Osteoblast (primary cell): ENCODE measurements at regions not wholly inside any gene's neighbourhood (a gene's known extent, or its start where the extent isn't known, plus 50 kb on each side); places are given as distances from the start of the nearest gene placed in this dataset.

Experiments used
- DNase-seq: peaks from one replicate; pipeline ENCODE4 v3.0.0; 2011; ENCODE audit warnings: low spot score, mixed read lengths; ENCODE audit not compliant: insufficient read length; ENCODE audit errors: missing footprints
- H2AFZ ChIP-seq: 2 replicates; pipeline ENCODE4 v1.6.0; 2011; ENCODE audit warnings: mild to moderate bottlenecking, low read length
- H3K27ac ChIP-seq: 2 replicates; pipeline ENCODE4 v1.5.1; 2011; ENCODE audit warnings: mild to moderate bottlenecking, low read depth, low read length, moderate library complexity
- H3K27me3 ChIP-seq: 2 replicates; pipeline ENCODE4 v1.6.0; 2012; ENCODE audit warnings: mild to moderate bottlenecking, control low read depth, inconsistent platforms, low read length, moderate library complexity; ENCODE audit not compliant: insufficient read depth
- H3K36me3 ChIP-seq: 2 replicates; pipeline ENCODE4 v1.5.1; 2011; ENCODE audit warnings: mild to moderate bottlenecking, low read length, control low read depth, moderate library complexity; ENCODE audit not compliant: insufficient read depth
- H3K4me1 ChIP-seq: 2 replicates; pipeline ENCODE4 v1.5.1; 2011; ENCODE audit warnings: mild to moderate bottlenecking, low read length, control low read depth, moderate library complexity; ENCODE audit not compliant: insufficient read depth
- H3K4me2 ChIP-seq: 2 replicates; pipeline ENCODE4 v1.6.0; 2011; ENCODE audit warnings: mild to moderate bottlenecking, low read length; ENCODE audit not compliant: insufficient read depth
- H3K4me3 ChIP-seq: fragments of 200-600 bp; sonication (generic); 3 replicates; pipeline ENCODE4 v1.5.1; 2012; ENCODE audit warnings: mild to moderate bottlenecking, low read length, inconsistent platforms; ENCODE audit not compliant: insufficient read depth
- H3K79me2 ChIP-seq: 2 replicates; pipeline ENCODE4 v1.6.0; 2012; ENCODE audit warnings: mild to moderate bottlenecking, low read length, control low read depth, inconsistent platforms; ENCODE audit not compliant: insufficient read depth
- H3K9me3 ChIP-seq: 2 replicates; pipeline ENCODE4 v1.5.1; 2011; ENCODE audit warnings: low read depth, low read length, control low read depth
- H4K20me1 ChIP-seq: 2 replicates; pipeline ENCODE4 v1.6.0; 2012; ENCODE audit warnings: mild to moderate bottlenecking, low read length, control low read depth; ENCODE audit not compliant: insufficient read depth
- CTCF ChIP-seq: IDR thresholded peaks from 2 replicates; pipeline ENCODE4 v1.5.1; 2011; ENCODE audit warnings: mild to moderate bottlenecking, low read depth, low read length, moderate library complexity; ENCODE audit errors: extremely low read depth

- H3K4me1 ChIP-seq, result no peaks in the 10 kb centered on the region
- H3K79me2 ChIP-seq, result no peaks in the 10 kb centered on the region
- no peaks in the 10 kb centered on the region for H3K36me3 ChIP-seq
- H3K4me3 ChIP-seq, result no peak overlapping the region
- no peaks in the 10 kb centered on the region for H3K9me3 ChIP-seq
- no peak for TF ChIP-seq CTCF
- no peaks in the 10 kb centered on the region for H4K20me1 ChIP-seq
- DNase-seq, result peak; percentile 32
- H3K27me3 ChIP-seq, result no peaks in the 10 kb centered on the region
- no peak overlapping the region for H3K4me2 ChIP-seq
- no peak overlapping the region for H3K27ac ChIP-seq
- peak overlapping the region; percentile 56 for H2AFZ ChIP-seq
Observed at GRCh38 chr1:55650444-55650843, 435.3 kb upstream of the USP24 start.

GRCh38 chr1:55646181-55646580 is 431.0 kb upstream of the USP24 start:
- H3K9me3 ChIP-seq, result no peaks in the 10 kb centered on the region
- no peak for DNase-seq

GRCh38 chr1:55645270-55645669 is 430.1 kb upstream of the USP24 start:
- no peak overlapping the region for H3K4me3 ChIP-seq
- DNase-seq, result no peak
- TF ChIP-seq CTCF, result no peak
- no peaks in the 10 kb centered on the region for H3K79me2 ChIP-seq
- no peak overlapping the region for H2AFZ ChIP-seq
- no peaks in the 10 kb centered on the region for H3K27me3 ChIP-seq
- H3K36me3 ChIP-seq, result no peaks in the 10 kb centered on the region
- no peak overlapping the region for H3K4me2 ChIP-seq
- H4K20me1 ChIP-seq, result no peaks in the 10 kb centered on the region
- H3K4me1 ChIP-seq, result peaks cover 14% of the 10 kb centered on the region
- no peak overlapping the region for H3K27ac ChIP-seq
- no peaks in the 10 kb centered on the region for H3K9me3 ChIP-seq

More at GRCh38 chr1:55646181-55646580, 431.0 kb upstream of the USP24 start:
- peaks cover 5% of the 10 kb centered on the region for H3K4me1 ChIP-seq
- no peak overlapping the region for H2AFZ ChIP-seq
- no peaks in the 10 kb centered on the region for H3K36me3 ChIP-seq
- no peaks in the 10 kb centered on the region for H3K79me2 ChIP-seq
- TF ChIP-seq CTCF, result no peak
- no peak overlapping the region for H3K4me3 ChIP-seq
- no peak overlapping the region for H3K4me2 ChIP-seq
- H3K27ac ChIP-seq, result no peak overlapping the region
- H4K20me1 ChIP-seq, result no peaks in the 10 kb centered on the region
- no peaks in the 10 kb centered on the region for H3K27me3 ChIP-seq

- Histone ChIP-seq H2AFZ (no peak overlapping the region), H3K9me3 (no peaks in the 10 kb centered on the region), H3K27me3 (no peaks in the 10 kb centered on the region), H3K27ac (no peak overlapping the region), H3K36me3 (no peaks in the 10 kb centered on the region), H4K20me1 (no peaks in the 10 kb centered on the region), H3K4me3 (no peak overlapping the region), H3K79me2 (no peaks in the 10 kb centered on the region), H3K4me1 (peaks cover 16% of the 10 kb centered on the region), H3K4me2 (no peak overlapping the region)
- no peak for DNase-seq
- TF ChIP-seq CTCF, result no peak
Observed at GRCh38 chr1:55641947-55642346, 426.8 kb upstream of the USP24 start.
